ENCODE measurements at regions not wholly inside any gene's neighbourhood (a gene's known extent, or its start where the extent isn't known, plus 50 kb on each side); places are given as distances from the start of the nearest gene placed in this dataset.

DNA sequence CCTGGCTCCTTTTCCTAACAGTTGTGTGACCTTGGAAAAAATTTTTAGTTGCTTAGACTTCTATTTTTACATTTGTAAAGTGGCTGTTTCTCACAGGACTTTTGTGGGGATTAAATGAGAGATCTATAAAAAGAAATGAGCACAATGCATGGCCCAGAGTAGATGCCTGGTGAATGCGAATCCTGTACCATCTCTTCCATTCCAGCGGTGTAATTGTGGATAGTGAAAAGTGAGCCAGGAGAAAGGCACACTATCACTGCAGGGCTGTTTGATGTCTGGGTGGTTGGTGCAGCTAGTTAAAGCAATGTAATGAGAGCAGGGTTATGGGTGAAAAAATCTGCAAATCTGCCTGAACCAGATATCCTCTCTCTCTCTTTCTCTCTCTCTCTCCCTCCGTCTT lies 347.5 kb upstream of the CITED2 start:
- Mint-ChIP-seq H3K27me3 (ENCODE audit: low read depth) (no peaks in the 10 kb centered on the region), H3K9me3 (peaks cover 5% of the 10 kb centered on the region), H3K27ac (ENCODE audit: unreplicated experiment) (no peak overlapping the region), H3K4me3 (no peak overlapping the region), H3K4me1 (peaks cover 6% of the 10 kb centered on the region), H3K36me3 (ENCODE audit: low read depth) (peaks cover 9% of the 10 kb centered on the region)
- DNase-seq (ENCODE audit: low read depth, low spot score) = no peak
- TF ChIP-seq, protein P1, sequence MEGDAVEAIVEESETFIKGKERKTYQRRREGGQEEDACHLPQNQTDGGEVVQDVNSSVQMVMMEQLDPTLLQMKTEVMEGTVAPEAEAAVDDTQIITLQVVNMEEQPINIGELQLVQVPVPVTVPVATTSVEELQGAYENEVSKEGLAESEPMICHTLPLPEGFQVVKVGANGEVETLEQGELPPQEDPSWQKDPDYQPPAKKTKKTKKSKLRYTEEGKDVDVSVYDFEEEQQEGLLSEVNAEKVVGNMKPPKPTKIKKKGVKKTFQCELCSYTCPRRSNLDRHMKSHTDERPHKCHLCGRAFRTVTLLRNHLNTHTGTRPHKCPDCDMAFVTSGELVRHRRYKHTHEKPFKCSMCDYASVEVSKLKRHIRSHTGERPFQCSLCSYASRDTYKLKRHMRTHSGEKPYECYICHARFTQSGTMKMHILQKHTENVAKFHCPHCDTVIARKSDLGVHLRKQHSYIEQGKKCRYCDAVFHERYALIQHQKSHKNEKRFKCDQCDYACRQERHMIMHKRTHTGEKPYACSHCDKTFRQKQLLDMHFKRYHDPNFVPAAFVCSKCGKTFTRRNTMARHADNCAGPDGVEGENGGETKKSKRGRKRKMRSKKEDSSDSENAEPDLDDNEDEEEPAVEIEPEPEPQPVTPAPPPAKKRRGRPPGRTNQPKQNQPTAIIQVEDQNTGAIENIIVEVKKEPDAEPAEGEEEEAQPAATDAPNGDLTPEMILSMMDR (conservative IDR thresholded peaks at IDR 0.05) = no peak

DNA sequence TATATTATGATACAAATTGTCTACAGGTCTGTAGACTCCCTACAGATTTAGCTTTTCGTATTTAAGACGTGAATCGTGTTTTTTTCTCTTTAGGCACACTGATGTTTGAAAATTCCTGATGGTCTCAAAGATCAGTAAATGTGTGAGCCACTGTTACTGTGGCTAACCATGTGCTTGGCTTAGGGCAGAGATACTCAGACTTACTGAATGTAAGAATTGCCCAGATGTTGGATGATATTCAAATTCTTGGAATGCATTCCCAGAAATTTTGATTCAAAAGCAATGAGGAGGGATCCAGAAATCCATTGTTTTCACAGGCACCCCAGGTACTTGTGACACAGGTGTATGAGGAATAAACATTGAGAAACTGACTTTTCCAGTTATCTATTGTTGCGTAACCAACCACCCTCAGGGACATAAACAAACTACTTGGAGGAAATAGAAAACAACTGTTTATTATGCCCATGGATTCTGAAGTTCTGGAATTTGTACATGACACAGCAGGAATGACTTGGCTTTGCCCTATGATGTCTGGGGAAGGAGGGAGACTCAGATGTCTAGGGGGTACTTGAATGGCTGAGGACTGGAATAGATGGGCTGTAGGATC lies 339.6 kb upstream of the CITED2 start:
- H3K4me1 Mint-ChIP-seq = peaks cover 20% of the 10 kb centered on the region
- no peak for DNase-seq (ENCODE audit: low read depth, low spot score)
- H3K36me3 Mint-ChIP-seq (ENCODE audit: low read depth) = no peaks in the 10 kb centered on the region
- no peaks in the 10 kb centered on the region for H3K27me3 Mint-ChIP-seq (ENCODE audit: low read depth)
- peaks cover 5% of the 10 kb centered on the region for H3K9me3 Mint-ChIP-seq
- no peak overlapping the region for H3K4me3 Mint-ChIP-seq
- TF ChIP-seq, protein P1 (conservative IDR thresholded peaks at IDR 0.05) = no peak
- H3K27ac Mint-ChIP-seq (ENCODE audit: unreplicated experiment) = no peak overlapping the region

DNA sequence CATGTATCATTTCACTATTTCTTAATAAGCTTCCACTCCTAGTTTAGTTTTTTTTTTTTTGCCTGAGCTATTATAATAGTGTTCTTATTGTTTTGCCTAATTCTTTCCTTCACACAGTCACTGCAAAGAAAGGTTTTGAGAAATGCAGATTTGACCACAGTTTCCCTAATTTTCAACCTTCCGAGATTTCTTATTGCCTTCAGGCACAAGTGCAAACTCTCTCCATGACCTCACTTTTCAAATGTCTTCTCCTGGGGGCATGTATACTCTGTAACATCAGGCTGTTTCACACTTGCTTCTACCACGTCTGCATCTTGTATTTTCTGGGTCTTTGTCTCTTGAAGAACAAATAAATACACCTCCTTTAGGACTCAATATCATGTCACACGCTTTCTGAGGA lies 339.0 kb upstream of the CITED2 start:
- Mint-ChIP-seq H3K4me1 (peaks cover 25% of the 10 kb centered on the region), H3K36me3 (ENCODE audit: low read depth) (no peaks in the 10 kb centered on the region), H3K27me3 (ENCODE audit: low read depth) (no peaks in the 10 kb centered on the region), H3K27ac (ENCODE audit: unreplicated experiment) (no peak overlapping the region), H3K4me3 (no peak overlapping the region), H3K9me3 (peaks cover 5% of the 10 kb centered on the region)
- no peak for DNase-seq (ENCODE audit: low read depth, low spot score)
- TF ChIP-seq, protein P1 (conservative IDR thresholded peaks at IDR 0.05) = no peak

DNA sequence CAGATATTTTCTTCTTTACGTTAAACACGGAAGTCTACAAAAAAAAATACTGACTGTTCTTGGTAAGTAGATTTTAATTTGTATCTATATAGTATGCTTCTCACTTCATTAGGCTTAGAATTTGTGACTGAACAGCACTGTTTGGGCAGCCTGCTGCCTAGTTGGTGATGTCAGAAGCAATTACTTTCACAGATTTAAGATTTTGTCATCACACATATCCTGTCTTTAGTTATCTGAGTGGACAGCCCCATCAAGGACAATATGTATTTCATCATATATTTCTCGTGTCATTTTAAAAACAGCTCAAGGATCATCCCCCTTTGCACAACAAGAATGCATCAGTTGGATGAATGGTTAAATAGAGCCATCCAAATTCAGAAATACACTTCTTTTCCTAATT lies 338.4 kb upstream of the CITED2 start:
- Mint-ChIP-seq H3K27ac (ENCODE audit: unreplicated experiment) (no peak overlapping the region), H3K36me3 (ENCODE audit: low read depth) (no peaks in the 10 kb centered on the region), H3K4me3 (no peak overlapping the region), H3K4me1 (peaks cover 31% of the 10 kb centered on the region), H3K9me3 (peaks cover 5% of the 10 kb centered on the region), H3K27me3 (ENCODE audit: low read depth) (no peaks in the 10 kb centered on the region)
- DNase-seq (ENCODE audit: low read depth, low spot score) = no peak
- TF ChIP-seq, protein P1 (conservative IDR thresholded peaks at IDR 0.05) = no peak

DNA sequence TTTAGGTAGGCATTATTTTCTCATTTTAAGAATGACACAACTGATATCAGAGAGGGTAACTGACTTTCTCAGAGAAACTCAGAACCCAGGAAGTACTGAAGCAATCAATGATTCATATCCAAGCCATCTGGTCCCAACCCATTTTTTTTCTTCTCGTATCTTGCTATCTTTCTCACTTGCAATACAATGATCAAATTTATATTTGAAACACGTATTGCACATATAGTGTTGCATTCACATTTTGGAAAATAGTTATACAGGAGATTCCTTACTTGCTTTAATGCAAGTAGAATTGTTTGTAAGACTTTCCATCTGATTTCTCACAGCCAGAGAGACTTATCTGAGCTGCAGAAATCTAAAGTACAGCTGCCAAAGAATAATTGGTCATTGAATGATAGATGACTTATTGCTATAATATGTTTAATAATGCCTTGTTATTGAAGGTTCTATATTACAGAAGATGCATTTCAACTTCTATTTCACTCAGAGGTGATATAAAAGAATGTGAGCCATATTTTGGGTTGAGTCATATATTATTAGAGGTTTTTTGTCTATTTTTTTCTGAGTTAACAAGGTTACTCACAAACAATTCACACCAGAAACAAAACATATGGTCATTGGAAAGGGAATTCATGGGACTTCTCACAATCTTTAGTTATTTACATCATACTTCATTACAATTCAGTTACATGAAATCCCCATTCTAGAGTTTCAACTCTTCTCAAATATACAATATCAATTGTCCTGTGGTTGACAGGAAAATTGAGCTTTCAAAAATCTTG lies 337.5 kb upstream of the CITED2 start:
- H3K4me3 Mint-ChIP-seq = no peak overlapping the region
- TF ChIP-seq, protein P1 (conservative IDR thresholded peaks at IDR 0.05) = no peak
- DNase-seq (ENCODE audit: low read depth, low spot score) = no peak
- no peak overlapping the region for H3K27ac Mint-ChIP-seq (ENCODE audit: unreplicated experiment)
- H3K36me3 Mint-ChIP-seq (ENCODE audit: low read depth) = no peaks in the 10 kb centered on the region
- no peaks in the 10 kb centered on the region for H3K27me3 Mint-ChIP-seq (ENCODE audit: low read depth)
- H3K9me3 Mint-ChIP-seq = peaks cover 5% of the 10 kb centered on the region
- H3K4me1 Mint-ChIP-seq = peaks cover 31% of the 10 kb centered on the region

Data from neural crest cell (in vitro differentiated cells).